HepG2 (cell line): ENCODE measurements at regions not wholly inside any gene's neighbourhood (a gene's known extent, or its start where the extent isn't known, plus 50 kb on each side); places are given as distances from the start of the nearest gene placed in this dataset.

Experiments
- ATAC-seq: fragments of 200-7000 bp; cut with Tn5 transposase; 3 replicates; pipeline ENCODE4 v1.9.1; 2020; ENCODE audit warnings: mild to moderate bottlenecking, moderate library complexity
- BruUV-seq: library from RNA; stranded (reverse); fragments of 400-500 nt; replicated peaks from 2 replicates; lab custom pipeline; 2021; lab: Mats Ljungman, UMichigan
- CTCF ChIA-PET: fragments of 300-600 bp; formaldehyde crosslinking; extraction: SDS; loops from one replicate; lab custom pipeline; 2021; ENCODE audit warnings: low total read pairs, inconsistent platforms, low intra/inter-chr PET ratio; lab: Yijun Ruan, JAX
- POLR2A ChIA-PET: fragments of 350-600 bp; sonication (Branson Sonifier 250); formaldehyde crosslinking; loops from one replicate; lab custom pipeline; 2020; ENCODE audit warnings: antibody characterized with exemption, inconsistent platforms; lab: Yijun Ruan, JAX
- DNase-seq: peaks from one replicate; pipeline ENCODE4 v3.0.0-alpha.2; 2015; ENCODE audit warnings: low spot score
- FAIRE-seq: peaks from 3 replicates; lab custom pipeline; 2011; peaks lifted over from hg19 to GRCh38; lab: Jason Lieb, UNC
- H2AFZ ChIP-seq: one replicate; pipeline ENCODE4 v1.6.1; 2011; ENCODE audit warnings: low read length, inconsistent platforms
- H3K27ac ChIP-seq: fragments of 300-600 bp; 3 replicates; pipeline ENCODE4 v1.8.0; 2011; ENCODE audit warnings: mixed run types, mild to moderate bottlenecking, mixed read lengths, low read length, inconsistent platforms; ENCODE audit not compliant: insufficient read depth; ENCODE audit errors: extremely low read length
- H3K27me3 ChIP-seq, 2 experiments: fragments of 200-600 bp in 1 of 2; 2 replicates in 1 of 2; 3 replicates in 1 of 2; pipeline versions ENCODE4 v1.6.0 to v1.8.0; 2011; ENCODE audit warnings: low read length in 2 of 2, mild to moderate bottlenecking in 2 of 2, moderate library complexity in 2 of 2, inconsistent platforms in 1 of 2; ENCODE audit not compliant: insufficient read depth in 2 of 2, control insufficient read depth in 1 of 2
- H3K36me3 ChIP-seq, 2 experiments: fragments of 200-600 bp in 1 of 2; replicated peaks in 1 of 2; 2 replicates in 1 of 2; 3 replicates in 1 of 2; pipeline versions ENCODE4 v1.5.1 to v1.8.0; 2011; ENCODE audit warnings: low read length in 2 of 2, inconsistent platforms in 1 of 2; ENCODE audit not compliant: insufficient read depth in 2 of 2, control insufficient read depth in 1 of 2
- H3K4me1 ChIP-seq: 2 replicates; pipeline ENCODE4 v1.5.1; 2012; ENCODE audit warnings: low read length, inconsistent platforms; ENCODE audit not compliant: insufficient read depth
- H3K4me2 ChIP-seq: 2 replicates; pipeline ENCODE4 v1.6.0; 2011; ENCODE audit warnings: low read depth, low read length, inconsistent platforms
- H3K4me3 ChIP-seq, 3 experiments: fragments of 200-600 bp in 1 of 3; sonication (generic), shearing (Covaris generic) in 1 of 3; replicated peaks in 1 of 3; 2 replicates each; pipeline ENCODE4 v1.5.1; 2011 to 2016; ENCODE audit warnings: low read length in 3 of 3, inconsistent platforms in 2 of 3, low read depth in 2 of 3, mild to moderate bottlenecking in 2 of 3, control low read depth in 1 of 3, mixed read lengths in 1 of 3; ENCODE audit not compliant: insufficient read depth in 1 of 3
- H3K79me2 ChIP-seq: one replicate; pipeline ENCODE4 v1.6.1; 2011; ENCODE audit warnings: low read length, inconsistent platforms; ENCODE audit not compliant: insufficient read depth
- H3K9ac ChIP-seq: 2 replicates; pipeline ENCODE4 v1.6.0; 2011; ENCODE audit warnings: mild to moderate bottlenecking, low read depth, low read length, inconsistent platforms; ENCODE audit not compliant: insufficient read depth
- H3K9me3 ChIP-seq: 2 replicates; pipeline ENCODE4 v1.5.1; 2012; ENCODE audit warnings: mild to moderate bottlenecking, low read length
- H4K20me1 ChIP-seq: 2 replicates; pipeline ENCODE4 v1.6.0; 2011; ENCODE audit warnings: inconsistent platforms, mild to moderate bottlenecking, low read length, moderate library complexity; ENCODE audit not compliant: insufficient read depth
- CREB3 ChIP-seq: sonication (generic); formaldehyde crosslinking; IDR thresholded peaks from 2 replicates; pipeline ENCODE4 v1.5.0; 2020; ENCODE audit warnings: missing genetic modification reagents
- CSRNP1 ChIP-seq: sonication (generic); formaldehyde crosslinking; IDR thresholded peaks from 2 replicates; pipeline ENCODE4 v1.8.1; 2023; ENCODE audit warnings: mild to moderate bottlenecking, missing genetic modification reagents
- ELF4 ChIP-seq: sonication (generic); formaldehyde crosslinking; IDR thresholded peaks from 2 replicates; pipeline ENCODE4 v1.5.0; 2020; ENCODE audit warnings: missing genetic modification reagents, mild to moderate bottlenecking, moderate library complexity, borderline replicate concordance
- FOXO1 ChIP-seq: sonication (generic); formaldehyde crosslinking; IDR thresholded peaks from 2 replicates; pipeline ENCODE4 v1.4.0; 2020; ENCODE audit warnings: missing genetic modification reagents
- HMGA1 ChIP-seq: sonication (generic); formaldehyde crosslinking; conservative IDR thresholded peaks from 2 replicates; pipeline ENCODE4 v1.4.0; 2020; ENCODE audit warnings: missing genetic modification reagents
- NCOA1 ChIP-seq: sonication (generic); formaldehyde crosslinking; IDR thresholded peaks from 2 replicates; pipeline ENCODE4 v1.9.0; 2021; ENCODE audit warnings: missing genetic modification reagents
- PBX3 ChIP-seq: sonication (generic); formaldehyde crosslinking; IDR thresholded peaks from 2 replicates; pipeline ENCODE4 v1.8.1; 2023; ENCODE audit warnings: missing genetic modification reagents, inconsistent platforms, borderline replicate concordance
- PCBP1 ChIP-seq: fragments of 200-400 bp; formaldehyde crosslinking; IDR thresholded peaks from 2 replicates; pipeline ENCODE4 v1.6.1; 2017; ENCODE audit warnings: mild to moderate bottlenecking, low read depth, low read length, borderline replicate concordance
- SAP130 ChIP-seq: IDR thresholded peaks from 2 replicates; pipeline ENCODE4 v1.6.1; 2016; ENCODE audit warnings: low read depth
- STAT5B ChIP-seq: sonication (generic); formaldehyde crosslinking; IDR thresholded peaks from 2 replicates; pipeline ENCODE4 v1.4.0; 2020; ENCODE audit warnings: missing genetic modification reagents
- TRIM24 ChIP-seq: sonication (generic); formaldehyde crosslinking; IDR thresholded peaks from 2 replicates; pipeline ENCODE4 v1.8.0; 2022; ENCODE audit warnings: mild to moderate bottlenecking, missing genetic modification reagents
- YEATS2 ChIP-seq: sonication (generic); formaldehyde crosslinking; IDR thresholded peaks from 2 replicates; pipeline ENCODE4 v1.4.0; 2020; ENCODE audit warnings: missing genetic modification reagents, borderline replicate concordance
- ZBTB8A ChIP-seq: sonication (generic); formaldehyde crosslinking; IDR thresholded peaks from 2 replicates; pipeline ENCODE4 v1.4.0; 2020; ENCODE audit warnings: mild to moderate bottlenecking, low read depth, missing genetic modification reagents, borderline replicate concordance
- ZKSCAN5 ChIP-seq: sonication (generic); formaldehyde crosslinking; IDR thresholded peaks from 2 replicates; pipeline ENCODE4 v1.5.1; 2020; ENCODE audit warnings: mild to moderate bottlenecking, missing genetic modification reagents
- ZNF597 ChIP-seq: sonication (generic); formaldehyde crosslinking; IDR thresholded peaks from 2 replicates; pipeline ENCODE4 v1.5.0; 2020; ENCODE audit warnings: missing genetic modification reagents
- ZNF747 ChIP-seq: sonication (generic); formaldehyde crosslinking; IDR thresholded peaks from 2 replicates; pipeline ENCODE4 v1.8.1; 2023; ENCODE audit warnings: missing genetic modification reagents, mild to moderate bottlenecking, borderline replicate concordance
- WGBS: methylation state at CpG from one replicate; pipeline ENCODE4 v1.1.6; 2017; ENCODE audit warnings: low lambda C conversion rate; 5-methylcytosine and 5-hydroxymethylcytosine counted together
- in situ Hi-C: cut with HindIII; loops from 2 replicates; pipeline ENCODE4 v1.10.0; 2017; ENCODE audit warnings: low pct_unique_long_range_greater_than_20kb; ENCODE audit not compliant: extremely low pct_ligation_motif_present
- intact Hi-C: fragments of 100-400 bp; cut with micrococcal nuclease; formaldehyde crosslinking; loops from one replicate; pipeline ENCODE4 v1.10.0; 2022; ENCODE audit not compliant: unreplicated experiment

- Histone ChIP-seq H3K27me3 (no peaks in the 10 kb centered on the region), H3K36me3 (no peaks in the 10 kb centered on the region), H3K4me3 (no peak overlapping the region), H4K20me1 (no peaks in the 10 kb centered on the region), H3K9ac (no peak overlapping the region), H3K4me1 (no peaks in the 10 kb centered on the region)
- intact Hi-C loops, result no loop called here
- in situ Hi-C loops, result no loop called here
- 15% methylated on average over 5 of the region's 6 CpGs for WGBS
- POLR2A ChIA-PET, result no interaction called here
- DNase-seq, result no peak
- TF ChIP-seq ZBTB8A, result no peak
- no peak for TF ChIP-seq ZNF597 (CRISPR knock-in tag)
- TF ChIP-seq CREB3 (CRISPR knock-in tag), result no peak
- no peak for TF ChIP-seq PCBP1
- TF ChIP-seq TRIM24 (CRISPR knock-in tag), result no peak
- TF ChIP-seq ZKSCAN5 (CRISPR knock-in tag), result no peak
- TF ChIP-seq ELF4 (CRISPR knock-in tag), result no peak
- TF ChIP-seq, all 625 proteins: peak for 0
- CTCF ChIA-PET, result no interaction called here
- ATAC-seq, result no peak
- Histone ChIP-seq H3K27ac (no peak overlapping the region), H3K79me2 (no peaks in the 10 kb centered on the region), H3K4me2 (no peak overlapping the region), H3K9me3 (peaks cover 31% of the 10 kb centered on the region), H2AFZ (no peak overlapping the region)
- no TSS peak for BruUV-seq
- FAIRE-seq, result no peak
Observed at GRCh38 chr13:104137416-104137815, 1071.2 kb upstream of the SLC10A2 start.

GRCh38 chr13:104132849-104133248, 1066.6 kb upstream of the SLC10A2 start:
- ATAC-seq (no peak), FAIRE-seq (no peak), DNase-seq (no peak)
- in situ Hi-C loops (no loop called here), intact Hi-C loops (no loop called here)
- Histone ChIP-seq H3K4me3 (no peak overlapping the region), H3K36me3 (no peaks in the 10 kb centered on the region), H3K27ac (no peak overlapping the region), H3K79me2 (no peaks in the 10 kb centered on the region), H4K20me1 (no peaks in the 10 kb centered on the region), H3K4me1 (no peaks in the 10 kb centered on the region), H2AFZ (no peak overlapping the region), H3K4me2 (no peak overlapping the region), H3K27me3 (no peaks in the 10 kb centered on the region), H3K9ac (no peak overlapping the region), H3K9me3 (peaks cover 36% of the 10 kb centered on the region)
- 14% methylated on average over 5 of the region's 5 CpGs for WGBS
- POLR2A ChIA-PET, result no interaction called here
- no TSS peak for BruUV-seq
- CTCF ChIA-PET, result no interaction called here
- TF ChIP-seq CSRNP1 (CRISPR knock-in tag) (no peak), FOXO1 (no peak), ZNF747 (CRISPR knock-in tag) (no peak), YEATS2 (CRISPR knock-in tag) (no peak), SAP130 (CRISPR knock-in tag) (no peak), NCOA1 (CRISPR knock-in tag) (no peak), HMGA1 (no peak), STAT5B (CRISPR knock-in tag) (no peak), PBX3 (CRISPR knock-in tag) (no peak)
